ENCODE measurements at regions not wholly inside any gene's neighbourhood (a gene's known extent, or its start where the extent isn't known, plus 50 kb on each side); places are given as distances from the start of the nearest gene placed in this dataset.

DNA sequence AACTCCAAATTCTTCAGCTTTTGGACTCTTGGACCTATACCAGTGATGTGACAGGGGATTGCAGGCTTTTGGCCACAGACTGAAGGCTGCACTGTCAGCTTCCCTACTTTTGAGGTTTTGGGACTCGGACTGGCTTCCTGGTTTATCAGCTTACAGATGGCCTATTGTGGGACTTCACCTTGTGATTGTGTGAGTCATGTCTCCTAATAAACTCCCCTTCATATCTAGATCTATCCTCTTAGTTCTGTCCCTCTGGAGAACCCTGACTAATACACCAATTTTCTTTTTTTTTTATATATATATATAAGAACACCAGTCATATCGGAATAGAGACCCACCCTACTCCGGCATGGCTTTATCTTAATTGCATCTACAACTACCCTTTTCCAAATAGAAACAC is 166.8 kb downstream of the ETV1 start:
- no peak for DNase-seq

DNA sequence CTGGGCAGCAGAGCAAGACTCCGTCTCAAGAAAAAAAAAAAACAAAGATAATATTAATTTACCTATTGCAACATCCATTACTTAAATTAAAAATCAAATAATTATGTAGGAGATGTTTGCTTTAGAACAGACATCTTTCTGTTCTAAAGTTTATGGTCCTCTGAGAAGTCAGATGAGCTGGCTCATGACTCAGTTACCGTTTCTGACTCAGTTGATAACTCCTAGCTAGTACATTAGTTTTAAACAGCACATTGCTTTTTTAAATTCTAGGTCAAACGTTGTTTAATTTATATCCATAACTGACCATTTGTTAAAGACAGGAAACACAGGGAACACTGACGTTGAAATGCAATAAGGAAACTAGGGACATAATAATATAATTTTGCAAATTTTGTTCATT is 162.7 kb downstream of the ETV1 start:
- no peak for DNase-seq

GRCh38 chr7:13827716-13828115 is 161.8 kb downstream of the ETV1 start:
- DNase-seq, result no peak

DNA sequence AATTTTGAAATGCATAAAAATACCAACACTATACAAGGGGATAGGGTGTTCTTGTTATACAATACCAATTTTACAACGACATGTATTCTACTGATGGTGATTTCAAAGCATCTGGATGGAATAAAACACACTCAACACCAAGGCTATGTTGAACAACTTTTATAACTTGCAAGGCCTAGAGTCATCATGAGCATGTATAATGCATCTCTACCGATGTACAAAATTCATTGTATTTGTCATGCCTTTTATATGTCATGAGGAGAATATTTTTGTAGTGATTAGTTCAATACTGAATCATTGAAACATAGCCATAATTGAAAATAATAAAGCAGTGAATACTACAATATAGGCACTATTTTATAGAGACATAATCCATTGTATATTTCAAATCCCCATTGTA is 160.2 kb downstream of the ETV1 start:
- DNase-seq, result no peak

- DNase-seq, result no peak
Measured at GRCh38 chr7:13829914-13830900, 159.3 kb downstream of the ETV1 start.

- no peak for DNase-seq
Measured at GRCh38 chr7:13832346-13832745, 157.1 kb downstream of the ETV1 start.

DNA sequence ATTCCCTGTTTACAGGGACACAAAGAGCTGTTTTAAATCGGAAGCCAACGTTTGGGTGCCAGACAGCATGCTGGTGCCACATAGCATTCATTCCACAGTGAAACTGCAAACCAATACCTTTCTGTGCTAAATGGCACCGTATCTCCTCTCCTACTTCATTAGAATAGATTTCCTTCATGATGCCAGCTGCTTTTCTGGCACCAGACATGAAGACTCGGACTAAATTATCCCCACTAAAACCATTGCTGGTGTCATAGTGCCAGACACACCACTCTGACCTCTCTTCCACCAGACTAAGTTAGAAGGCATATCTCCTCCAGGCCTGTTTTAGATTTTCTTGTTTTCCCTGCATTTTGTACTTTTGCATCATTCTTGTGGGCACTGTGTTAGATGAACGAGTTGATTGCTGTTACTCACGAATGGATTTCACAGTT is 155.1 kb downstream of the ETV1 start:
- DNase-seq, result no peak

DNA sequence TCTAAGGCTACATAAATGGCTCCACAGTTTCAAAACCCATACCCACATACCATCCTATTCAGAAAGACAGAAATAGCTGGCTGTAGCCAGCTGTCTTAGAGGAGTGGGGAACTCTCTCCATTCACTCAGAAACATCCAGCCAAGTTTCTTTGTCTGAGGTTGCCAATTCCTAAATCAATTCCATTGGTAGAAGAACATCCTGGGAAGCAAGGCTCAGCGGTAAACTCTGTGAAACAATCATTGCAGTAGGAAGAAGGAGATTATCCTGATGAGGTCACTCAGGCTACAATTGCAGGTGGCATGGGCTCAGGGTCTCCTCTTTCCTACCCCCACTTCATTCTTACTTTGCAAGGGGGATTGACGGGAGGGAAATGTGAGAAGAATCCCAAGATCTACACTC is 154.0 kb downstream of the ETV1 start:
- no peak for DNase-seq

GRCh38 chr7:13839063-13839462 is 150.4 kb downstream of the ETV1 start:
- no peak for DNase-seq

Measured in CD4-positive, alpha-beta T cell treated with Interferon alpha-2 for 1 hour (primary cell).